GM12891 (cell line): ENCODE measurements at regions not wholly inside any gene's neighbourhood (a gene's known extent, or its start where the extent isn't known, plus 50 kb on each side); places are given as distances from the start of the nearest gene placed in this dataset.

Experiments
- PAX5 ChIP-seq: IDR thresholded peaks from 2 replicates; pipeline ENCODE4 v1.6.1; 2011; ENCODE audit warnings: low read length, moderate library complexity, mild to moderate bottlenecking; ENCODE audit not compliant: insufficient read depth, severe bottlenecking
- POLR2A ChIP-seq: IDR thresholded peaks from 2 replicates; pipeline ENCODE4 v1.6.1; 2011; ENCODE audit warnings: low read depth, low read length, control low read depth
- POLR2AphosphoS5 ChIP-seq: IDR thresholded peaks from 2 replicates; pipeline ENCODE4 v1.6.1; 2011; ENCODE audit warnings: low read depth, low read length, control low read depth
- POU2F2 ChIP-seq: IDR thresholded peaks from 2 replicates; pipeline ENCODE4 v1.6.1; 2011; ENCODE audit warnings: low read depth, mild to moderate bottlenecking, control low read depth, low read length, moderate library complexity
- SPI1 ChIP-seq: IDR thresholded peaks from 2 replicates; pipeline ENCODE4 v1.6.1; 2011; ENCODE audit warnings: low read depth, low read length, control low read depth
- TAF1 ChIP-seq: IDR thresholded peaks from 2 replicates; pipeline ENCODE4 v1.6.1; 2011; ENCODE audit warnings: low read depth, low read length, control low read depth

GRCh38 chr20:19947611-19948264 is 69.4 kb upstream of the NAA20 start:
- TF ChIP-seq POLR2A (no peak), POLR2AphosphoS5 (peak; percentile 47; the same call in 1 of the 2 replicates), SPI1 (peak; percentile 94), TAF1 (no peak), PAX5 (no peak), POU2F2 (no peak)
